ENCODE measurements at regions not wholly inside any gene's neighbourhood (a gene's known extent, or its start where the extent isn't known, plus 50 kb on each side); places are given as distances from the start of the nearest gene placed in this dataset.

GRCh38 chr10:28418069-28418468 lies 114.8 kb upstream of the WAC start:
- ChIA-PET CTCF (no interaction called here), POLR2A (no interaction called here)
- Histone ChIP-seq H3K27me3 (replicated peaks in 2 of 5; ENCODE audit: control insufficient read depth in 4 of 5, insufficient read depth in 5 of 5, low read length in 4 of 5) (no peaks in the 10 kb centered on the region), H3K9me3 (ENCODE audit: control extremely low read depth in 1 of 5, control insufficient read depth in 4 of 5, insufficient read depth in 2 of 5, low read depth in 1 of 5, low read length in 4 of 5) (peaks cover 0 to 7% (median 0%) of the 10 kb centered on the region in 5 experiments), H3K4me3 (ENCODE audit: control insufficient read depth in 1 of 7, extremely low read depth in 1 of 7, insufficient read depth in 4 of 7, low read depth in 2 of 7, low read length in 6 of 7) (no peak overlapping the region), H3K36me3 (ENCODE audit: control insufficient read depth in 4 of 4, insufficient read depth in 4 of 4, low read length in 3 of 4) (no peaks in the 10 kb centered on the region), H3K4me1 (ENCODE audit: control extremely low read depth in 1 of 4, control insufficient read depth in 4 of 4, insufficient read depth in 4 of 4, low read length in 3 of 4) (no peaks in the 10 kb centered on the region), H3K27ac (ENCODE audit: insufficient read depth in 1 of 2, low read depth in 1 of 2, low read length in 2 of 2, poor library complexity in 1 of 2, severe bottlenecking in 2 of 2) (no peak overlapping the region)
- 100% methylated on average over 1 of the region's 2 CpGs for WGBS (ENCODE audit: insufficient coverage)
- DNase-seq, result no peak

DNA sequence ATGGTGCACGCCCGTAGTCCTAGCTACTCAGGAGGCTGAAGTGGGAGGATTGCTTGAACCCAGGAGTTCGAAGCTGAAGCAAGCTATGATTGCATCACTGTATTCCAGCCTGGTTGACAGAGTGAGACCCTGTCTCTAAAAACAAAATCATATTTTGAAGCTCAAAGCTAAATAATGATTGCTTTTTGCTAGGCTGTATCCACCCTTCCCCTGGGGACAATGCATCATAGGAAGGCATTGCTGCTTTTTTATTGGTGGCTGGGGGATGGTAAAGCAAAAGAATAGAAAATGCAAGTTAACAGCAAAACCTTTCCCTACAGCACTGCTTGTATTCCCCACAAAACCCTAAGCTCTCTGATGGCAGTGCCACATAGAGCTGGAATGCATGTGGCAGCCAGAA lies 107.5 kb upstream of the WAC start:
- no peak for DNase-seq
- H3K4me1 ChIP-seq (ENCODE audit: control extremely low read depth in 1 of 4, control insufficient read depth in 4 of 4, insufficient read depth in 4 of 4, low read length in 3 of 4), result no peaks in the 10 kb centered on the region
- WGBS (ENCODE audit: insufficient coverage), result 100% methylated on average over 3 of the region's 3 CpGs
- POLR2A ChIA-PET, result no interaction called here
- no peaks in the 10 kb centered on the region for H3K27me3 ChIP-seq (replicated peaks in 2 of 5; ENCODE audit: control insufficient read depth in 4 of 5, insufficient read depth in 5 of 5, low read length in 4 of 5)
- CTCF ChIA-PET, result no interaction called here
- H3K4me3 ChIP-seq (ENCODE audit: control insufficient read depth in 1 of 7, extremely low read depth in 1 of 7, insufficient read depth in 4 of 7, low read depth in 2 of 7, low read length in 6 of 7), result no peak overlapping the region
- H3K36me3 ChIP-seq (ENCODE audit: control insufficient read depth in 4 of 4, insufficient read depth in 4 of 4, low read length in 3 of 4), result no peaks in the 10 kb centered on the region
- no peak overlapping the region for H3K27ac ChIP-seq (ENCODE audit: insufficient read depth in 1 of 2, low read depth in 1 of 2, low read length in 2 of 2, poor library complexity in 1 of 2, severe bottlenecking in 2 of 2)
- peaks cover 0 to 6% (median 0%) of the 10 kb centered on the region in 5 experiments for H3K9me3 ChIP-seq (ENCODE audit: control extremely low read depth in 1 of 5, control insufficient read depth in 4 of 5, insufficient read depth in 2 of 5, low read depth in 1 of 5, low read length in 4 of 5)

DNA sequence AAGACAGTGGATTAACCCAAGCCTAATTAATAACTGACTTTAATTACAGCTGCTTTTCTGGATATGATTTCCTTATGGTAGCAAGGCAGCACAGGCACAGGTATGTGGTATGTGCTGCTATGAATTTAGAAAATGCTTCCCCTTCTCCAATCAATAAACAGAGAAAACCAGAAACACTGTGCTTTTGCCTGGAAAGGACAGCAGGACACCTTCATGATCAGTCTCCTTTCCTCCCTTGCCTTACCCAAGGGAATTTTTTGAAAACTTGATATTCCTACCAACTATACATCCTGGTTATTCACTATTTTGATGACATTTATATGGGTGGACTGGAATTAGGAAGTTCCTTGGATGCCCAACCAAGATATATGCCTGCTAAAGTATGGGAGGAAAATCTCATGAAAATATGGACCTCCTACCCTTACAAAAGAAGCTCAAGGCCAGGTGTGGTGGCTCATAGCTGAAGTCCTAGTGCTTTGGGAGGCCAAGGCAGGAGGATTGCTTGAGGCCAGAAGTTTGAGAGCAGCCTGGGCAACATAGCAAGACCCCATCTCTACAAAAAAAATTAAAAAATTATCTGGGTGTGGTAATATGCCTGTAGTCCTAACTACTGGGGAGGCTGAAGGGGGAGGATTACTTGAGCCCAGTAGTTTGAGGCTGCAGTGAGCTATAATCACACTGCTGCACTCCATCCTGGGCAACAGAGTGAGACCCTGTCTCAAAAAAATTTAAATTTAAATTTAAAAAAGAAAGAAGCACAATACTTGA lies 106.3 kb upstream of the WAC start:
- Histone ChIP-seq H3K36me3 (ENCODE audit: control insufficient read depth in 4 of 4, insufficient read depth in 4 of 4, low read length in 3 of 4) (no peaks in the 10 kb centered on the region), H3K27ac (ENCODE audit: insufficient read depth in 1 of 2, low read depth in 1 of 2, low read length in 2 of 2, poor library complexity in 1 of 2, severe bottlenecking in 2 of 2) (no peak overlapping the region), H3K4me3 (ENCODE audit: control insufficient read depth in 1 of 7, extremely low read depth in 1 of 7, insufficient read depth in 4 of 7, low read depth in 2 of 7, low read length in 6 of 7) (no peak overlapping the region), H3K27me3 (replicated peaks in 2 of 5; ENCODE audit: control insufficient read depth in 4 of 5, insufficient read depth in 5 of 5, low read length in 4 of 5) (no peaks in the 10 kb centered on the region), H3K9me3 (ENCODE audit: control extremely low read depth in 1 of 5, control insufficient read depth in 4 of 5, insufficient read depth in 2 of 5, low read depth in 1 of 5, low read length in 4 of 5) (peaks cover 0 to 6% (median 0%) of the 10 kb centered on the region in 5 experiments), H3K4me1 (ENCODE audit: control extremely low read depth in 1 of 4, control insufficient read depth in 4 of 4, insufficient read depth in 4 of 4, low read length in 3 of 4) (peaks cover 0 to under 1% (median under 1%) of the 10 kb centered on the region in 4 experiments)
- DNase-seq, result no peak
- POLR2A ChIA-PET, result interaction anchor here (0.7 kb wide), 1 partner anchor 364 kb away, joined by 3 read pairs; no protein-coding TSS in a partner anchor
- CTCF ChIA-PET, result interaction anchor here (1.0 kb wide), 1 partner anchor 215 kb away, joined by 3 read pairs; no protein-coding TSS in a partner anchor

- POLR2A ChIA-PET, result interaction anchor here (0.7 kb wide), 1 partner anchor 365 kb away, joined by 3 read pairs; no protein-coding TSS in a partner anchor
- H3K27ac ChIP-seq (ENCODE audit: insufficient read depth in 1 of 2, low read depth in 1 of 2, low read length in 2 of 2, poor library complexity in 1 of 2, severe bottlenecking in 2 of 2), result no peak overlapping the region
- no peaks in the 10 kb centered on the region for H3K36me3 ChIP-seq (ENCODE audit: control insufficient read depth in 4 of 4, insufficient read depth in 4 of 4, low read length in 3 of 4)
- DNase-seq, result no peak
- peaks cover 0 to 9% (median 4%) of the 10 kb centered on the region in 4 experiments for H3K4me1 ChIP-seq (ENCODE audit: control extremely low read depth in 1 of 4, control insufficient read depth in 4 of 4, insufficient read depth in 4 of 4, low read length in 3 of 4)
- CTCF ChIA-PET, result interaction anchor here (1.6 kb wide), 1 partner anchor 97 kb away, joined by 3 read pairs; no protein-coding TSS in a partner anchor
- H3K27me3 ChIP-seq (replicated peaks in 2 of 5; ENCODE audit: control insufficient read depth in 4 of 5, insufficient read depth in 5 of 5, low read length in 4 of 5), result no peaks in the 10 kb centered on the region
- peaks cover 0 to 6% (median 0%) of the 10 kb centered on the region in 5 experiments for H3K9me3 ChIP-seq (ENCODE audit: control extremely low read depth in 1 of 5, control insufficient read depth in 4 of 5, insufficient read depth in 2 of 5, low read depth in 1 of 5, low read length in 4 of 5)
- no peak overlapping the region for H3K4me3 ChIP-seq (ENCODE audit: control insufficient read depth in 1 of 7, extremely low read depth in 1 of 7, insufficient read depth in 4 of 7, low read depth in 2 of 7, low read length in 6 of 7)
- 100% methylated on average over 3 of the region's 5 CpGs for WGBS (ENCODE audit: insufficient coverage)
Measured at GRCh38 chr10:28427376-28427775, 105.5 kb upstream of the WAC start.

DNA sequence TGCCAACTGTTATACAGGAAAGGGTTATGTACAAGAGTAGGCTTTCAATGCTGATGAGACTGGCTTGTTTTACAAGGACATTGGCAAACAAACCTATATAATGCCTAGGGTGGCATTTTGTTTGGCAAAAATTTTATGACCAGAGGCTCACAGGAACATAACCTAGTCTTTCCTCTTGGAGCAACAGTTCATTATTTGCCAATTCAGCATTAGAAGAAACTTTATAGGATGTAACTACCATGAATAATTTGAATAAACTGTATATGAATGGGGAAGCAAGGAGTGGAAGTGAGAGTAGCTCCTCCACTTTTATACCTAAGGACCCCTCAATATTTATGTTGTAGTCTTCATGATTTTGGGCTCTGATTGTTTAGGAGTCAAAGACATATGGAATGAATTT lies 103.9 kb upstream of the WAC start:
- POLR2A ChIA-PET, result interaction anchor here (0.7 kb wide), 1 partner anchor 183 kb away, joined by 6 read pairs; no protein-coding TSS in a partner anchor
- no peak for DNase-seq
- H3K9me3 ChIP-seq (ENCODE audit: control extremely low read depth in 1 of 5, control insufficient read depth in 4 of 5, insufficient read depth in 2 of 5, low read depth in 1 of 5, low read length in 4 of 5), result peaks cover 0 to 6% (median 0%) of the 10 kb centered on the region in 5 experiments
- H3K27me3 ChIP-seq (replicated peaks in 2 of 5; ENCODE audit: control insufficient read depth in 4 of 5, insufficient read depth in 5 of 5, low read length in 4 of 5), result no peaks in the 10 kb centered on the region
- no peak overlapping the region for H3K27ac ChIP-seq (ENCODE audit: insufficient read depth in 1 of 2, low read depth in 1 of 2, low read length in 2 of 2, poor library complexity in 1 of 2, severe bottlenecking in 2 of 2)
- H3K4me1 ChIP-seq (ENCODE audit: control extremely low read depth in 1 of 4, control insufficient read depth in 4 of 4, insufficient read depth in 4 of 4, low read length in 3 of 4), result peaks cover 0 to 15% (median 4%) of the 10 kb centered on the region in 4 experiments
- H3K36me3 ChIP-seq (ENCODE audit: control insufficient read depth in 4 of 4, insufficient read depth in 4 of 4, low read length in 3 of 4), result no peaks in the 10 kb centered on the region
- no peak overlapping the region for H3K4me3 ChIP-seq (ENCODE audit: control insufficient read depth in 1 of 7, extremely low read depth in 1 of 7, insufficient read depth in 4 of 7, low read depth in 2 of 7, low read length in 6 of 7)
- CTCF ChIA-PET, result interaction anchor here (0.7 to 1.6 kb wide), 3 partner anchors 95 to 669 kb away, joined by 3 read pairs; no protein-coding TSS in a partner anchor

- H3K4me1 ChIP-seq (ENCODE audit: control extremely low read depth in 1 of 4, control insufficient read depth in 4 of 4, insufficient read depth in 4 of 4, low read length in 3 of 4), result peaks cover 0 to 15% (median 4%) of the 10 kb centered on the region in 4 experiments
- POLR2A ChIA-PET, result no interaction called here
- WGBS (ENCODE audit: insufficient coverage), result 100% methylated on average over 2 of the region's 3 CpGs
- H3K9me3 ChIP-seq (ENCODE audit: control extremely low read depth in 1 of 5, control insufficient read depth in 4 of 5, insufficient read depth in 2 of 5, low read depth in 1 of 5, low read length in 4 of 5), result peaks cover 0 to 6% (median 0%) of the 10 kb centered on the region in 5 experiments
- no peaks in the 10 kb centered on the region for H3K36me3 ChIP-seq (ENCODE audit: control insufficient read depth in 4 of 4, insufficient read depth in 4 of 4, low read length in 3 of 4)
- no peak overlapping the region for H3K27ac ChIP-seq (ENCODE audit: insufficient read depth in 1 of 2, low read depth in 1 of 2, low read length in 2 of 2, poor library complexity in 1 of 2, severe bottlenecking in 2 of 2)
- peak in 1 of 3 donors; percentile 17 for DNase-seq
- CTCF ChIA-PET, result no interaction called here
- no peak overlapping the region for H3K4me3 ChIP-seq (ENCODE audit: control insufficient read depth in 1 of 7, extremely low read depth in 1 of 7, insufficient read depth in 4 of 7, low read depth in 2 of 7, low read length in 6 of 7)
- no peaks in the 10 kb centered on the region for H3K27me3 ChIP-seq (replicated peaks in 2 of 5; ENCODE audit: control insufficient read depth in 4 of 5, insufficient read depth in 5 of 5, low read length in 4 of 5)
Measured at GRCh38 chr10:28429573-28430216, 103.2 kb upstream of the WAC start.

DNA sequence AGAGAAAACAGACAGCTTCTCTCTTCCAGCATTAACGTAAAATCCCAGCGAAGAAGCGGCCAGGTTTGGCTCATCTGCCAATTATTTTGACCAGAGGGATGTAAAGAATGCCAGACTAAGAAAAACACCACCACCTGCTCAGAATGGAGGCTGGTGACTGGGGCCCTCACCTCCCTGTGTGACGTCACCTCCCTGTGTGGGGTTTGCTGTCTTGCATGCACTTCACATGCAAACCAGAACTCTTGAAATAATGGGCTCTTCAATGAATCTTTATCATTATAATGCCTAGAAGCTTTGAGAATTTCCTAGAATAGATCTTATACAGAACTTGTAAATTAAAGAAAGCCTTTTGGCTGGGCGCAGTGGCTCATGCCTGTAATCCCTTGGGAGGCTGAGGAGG lies 101.8 kb upstream of the WAC start:
- no peak overlapping the region for H3K27ac ChIP-seq (ENCODE audit: insufficient read depth in 1 of 2, low read depth in 1 of 2, low read length in 2 of 2, poor library complexity in 1 of 2, severe bottlenecking in 2 of 2)
- no peaks in the 10 kb centered on the region for H3K27me3 ChIP-seq (replicated peaks in 2 of 5; ENCODE audit: control insufficient read depth in 4 of 5, insufficient read depth in 5 of 5, low read length in 4 of 5)
- ChIA-PET POLR2A (no interaction called here), CTCF (interaction anchor here (0.6 to 2.4 kb wide), 4 partner anchors 10 to 106 kb away, joined by 3 to 5 read pairs (median 4); no protein-coding TSS in a partner anchor)
- 100% methylated on average over 1 of the region's 5 CpGs for WGBS (ENCODE audit: insufficient coverage)
- peaks cover 0 to 15% (median 4%) of the 10 kb centered on the region in 4 experiments for H3K4me1 ChIP-seq (ENCODE audit: control extremely low read depth in 1 of 4, control insufficient read depth in 4 of 4, insufficient read depth in 4 of 4, low read length in 3 of 4)
- H3K9me3 ChIP-seq (ENCODE audit: control extremely low read depth in 1 of 5, control insufficient read depth in 4 of 5, insufficient read depth in 2 of 5, low read depth in 1 of 5, low read length in 4 of 5), result peaks cover 0 to 6% (median 0%) of the 10 kb centered on the region in 5 experiments
- H3K36me3 ChIP-seq (ENCODE audit: control insufficient read depth in 4 of 4, insufficient read depth in 4 of 4, low read length in 3 of 4), result no peaks in the 10 kb centered on the region
- no peak overlapping the region for H3K4me3 ChIP-seq (ENCODE audit: control insufficient read depth in 1 of 7, extremely low read depth in 1 of 7, insufficient read depth in 4 of 7, low read depth in 2 of 7, low read length in 6 of 7)
- no peak for DNase-seq

Data from common myeloid progenitor, CD34-positive (primary cell).